ENCODE measurements at regions not wholly inside any gene's neighbourhood (a gene's known extent, or its start where the extent isn't known, plus 50 kb on each side); places are given as distances from the start of the nearest gene placed in this dataset.
"Not testable (repeated sequence)": the region's sequence is repeated elsewhere in the genome, so short reads cannot be mapped to it uniquely, and the experiment has no call there.

GRCh38 chr18:11482271-11482670, 127.1 kb upstream of the SLC35G4 start:
- H3K36me3 ChIP-seq (ENCODE audit: insufficient read depth, insufficient read length, low read length): no peaks in the 10 kb centered on the region
- no peak overlapping the region for H3K4me3 ChIP-seq (ENCODE audit: insufficient read length, low read depth)
- no peaks in the 10 kb centered on the region for H3K27me3 ChIP-seq (ENCODE audit: insufficient read depth, insufficient read length)
- no peaks in the 10 kb centered on the region for H3K9me3 ChIP-seq (ENCODE audit: insufficient read depth, low read length)
- DNase-seq (ENCODE audit: low read depth, low spot score): no peak
- H3K4me1 ChIP-seq (ENCODE audit: insufficient read depth, insufficient read length): no peaks in the 10 kb centered on the region
- TF ChIP-seq SUZ12 (IDR thresholded peaks at IDR 0.05; ENCODE audit: extremely low read depth, insufficient read depth, insufficient read length) (no peak), YY1 (IDR thresholded peaks at IDR 0.05; ENCODE audit: insufficient read depth, insufficient read length) (no peak), ZNF274 (IDR thresholded peaks at IDR 0.05; ENCODE audit: low read depth, low read length) (no peak)
- H3K9ac ChIP-seq (ENCODE audit: insufficient read length, low read depth): no peak overlapping the region

- DNase-seq (ENCODE audit: low read depth, low spot score): no peak
- TF ChIP-seq SUZ12 (IDR thresholded peaks at IDR 0.05; ENCODE audit: extremely low read depth, insufficient read depth, insufficient read length) (no peak), ZNF274 (IDR thresholded peaks at IDR 0.05; ENCODE audit: low read depth, low read length) (no peak), YY1 (IDR thresholded peaks at IDR 0.05; ENCODE audit: insufficient read depth, insufficient read length) (no peak)
- Histone ChIP-seq H3K4me3 (ENCODE audit: insufficient read length, low read depth) (no peak overlapping the region), H3K36me3 (ENCODE audit: insufficient read depth, insufficient read length, low read length) (no peaks in the 10 kb centered on the region), H3K27me3 (ENCODE audit: insufficient read depth, insufficient read length) (no peaks in the 10 kb centered on the region), H3K9me3 (ENCODE audit: insufficient read depth, low read length) (no peaks in the 10 kb centered on the region), H3K9ac (ENCODE audit: insufficient read length, low read depth) (no peak overlapping the region), H3K4me1 (ENCODE audit: insufficient read depth, insufficient read length) (no peaks in the 10 kb centered on the region)
Observed at GRCh38 chr18:11480692-11481091, 128.7 kb upstream of the SLC35G4 start.

- not testable (repeated sequence) for H3K4me1 ChIP-seq (ENCODE audit: insufficient read depth, insufficient read length); H3K9ac ChIP-seq (ENCODE audit: insufficient read length, low read depth); H3K27me3 ChIP-seq (ENCODE audit: insufficient read depth, insufficient read length); H3K4me3 ChIP-seq (ENCODE audit: insufficient read length, low read depth); H3K36me3 ChIP-seq (ENCODE audit: insufficient read depth, insufficient read length, low read length); H3K9me3 ChIP-seq (ENCODE audit: insufficient read depth, low read length); DNase-seq (ENCODE audit: low read depth, low spot score)
Observed at GRCh38 chr18:11479031-11479430, 130.4 kb upstream of the SLC35G4 start.

GRCh38 chr18:11470941-11471340, 138.5 kb upstream of the SLC35G4 start:
- no peak for TF ChIP-seq SUZ12 (IDR thresholded peaks at IDR 0.05; ENCODE audit: extremely low read depth, insufficient read depth, insufficient read length)
- TF ChIP-seq ZNF274 (IDR thresholded peaks at IDR 0.05; ENCODE audit: low read depth, low read length): no peak
- TF ChIP-seq YY1 (IDR thresholded peaks at IDR 0.05; ENCODE audit: insufficient read depth, insufficient read length): no peak

GRCh38 chr18:11468617-11469016, 140.8 kb upstream of the SLC35G4 start:
- Histone ChIP-seq H3K9ac (ENCODE audit: insufficient read length, low read depth) (no peak overlapping the region), H3K4me1 (ENCODE audit: insufficient read depth, insufficient read length) (no peaks in the 10 kb centered on the region), H3K27me3 (ENCODE audit: insufficient read depth, insufficient read length) (no peaks in the 10 kb centered on the region), H3K4me3 (ENCODE audit: insufficient read length, low read depth) (no peak overlapping the region), H3K36me3 (ENCODE audit: insufficient read depth, insufficient read length, low read length) (no peaks in the 10 kb centered on the region), H3K9me3 (ENCODE audit: insufficient read depth, low read length) (no peaks in the 10 kb centered on the region)
- TF ChIP-seq YY1 (IDR thresholded peaks at IDR 0.05; ENCODE audit: insufficient read depth, insufficient read length) (no peak), ZNF274 (IDR thresholded peaks at IDR 0.05; ENCODE audit: low read depth, low read length) (no peak), SUZ12 (IDR thresholded peaks at IDR 0.05; ENCODE audit: extremely low read depth, insufficient read depth, insufficient read length) (no peak)
- no peak for DNase-seq (ENCODE audit: low read depth, low spot score)

More at GRCh38 chr18:11470941-11471340, 138.5 kb upstream of the SLC35G4 start:
- no peak overlapping the region for H3K9ac ChIP-seq (ENCODE audit: insufficient read length, low read depth)
- no peaks in the 10 kb centered on the region for H3K36me3 ChIP-seq (ENCODE audit: insufficient read depth, insufficient read length, low read length)
- no peaks in the 10 kb centered on the region for H3K9me3 ChIP-seq (ENCODE audit: insufficient read depth, low read length)
- DNase-seq (ENCODE audit: low read depth, low spot score): no peak
- no peaks in the 10 kb centered on the region for H3K27me3 ChIP-seq (ENCODE audit: insufficient read depth, insufficient read length)
- H3K4me1 ChIP-seq (ENCODE audit: insufficient read depth, insufficient read length): no peaks in the 10 kb centered on the region
- no peak overlapping the region for H3K4me3 ChIP-seq (ENCODE audit: insufficient read length, low read depth)

- TF ChIP-seq SUZ12 (IDR thresholded peaks at IDR 0.05; ENCODE audit: extremely low read depth, insufficient read depth, insufficient read length): no peak
- TF ChIP-seq YY1 (IDR thresholded peaks at IDR 0.05; ENCODE audit: insufficient read depth, insufficient read length): no peak
- no peak for TF ChIP-seq ZNF274 (IDR thresholded peaks at IDR 0.05; ENCODE audit: low read depth, low read length)
- Histone ChIP-seq H3K9ac (ENCODE audit: insufficient read length, low read depth) (no peak overlapping the region), H3K36me3 (ENCODE audit: insufficient read depth, insufficient read length, low read length) (no peaks in the 10 kb centered on the region), H3K4me3 (ENCODE audit: insufficient read length, low read depth) (no peak overlapping the region), H3K9me3 (ENCODE audit: insufficient read depth, low read length) (no peaks in the 10 kb centered on the region), H3K4me1 (ENCODE audit: insufficient read depth, insufficient read length) (no peaks in the 10 kb centered on the region), H3K27me3 (ENCODE audit: insufficient read depth, insufficient read length) (no peaks in the 10 kb centered on the region)
- DNase-seq (ENCODE audit: low read depth, low spot score): no peak
Observed at GRCh38 chr18:11468120-11468519, 141.3 kb upstream of the SLC35G4 start.

GRCh38 chr18:11467611-11468010, 141.8 kb upstream of the SLC35G4 start:
- H3K4me3 ChIP-seq (ENCODE audit: insufficient read length, low read depth): no peak overlapping the region
- H3K27me3 ChIP-seq (ENCODE audit: insufficient read depth, insufficient read length): no peaks in the 10 kb centered on the region
- H3K9ac ChIP-seq (ENCODE audit: insufficient read length, low read depth): no peak overlapping the region
- TF ChIP-seq ZNF274 (IDR thresholded peaks at IDR 0.05; ENCODE audit: low read depth, low read length) (no peak), SUZ12 (IDR thresholded peaks at IDR 0.05; ENCODE audit: extremely low read depth, insufficient read depth, insufficient read length) (no peak), YY1 (IDR thresholded peaks at IDR 0.05; ENCODE audit: insufficient read depth, insufficient read length) (no peak)
- H3K36me3 ChIP-seq (ENCODE audit: insufficient read depth, insufficient read length, low read length): no peaks in the 10 kb centered on the region
- H3K9me3 ChIP-seq (ENCODE audit: insufficient read depth, low read length): no peaks in the 10 kb centered on the region
- DNase-seq (ENCODE audit: low read depth, low spot score): no peak
- no peaks in the 10 kb centered on the region for H3K4me1 ChIP-seq (ENCODE audit: insufficient read depth, insufficient read length)

GRCh38 chr18:11464129-11464528, 145.3 kb upstream of the SLC35G4 start:
- H3K9me3 ChIP-seq (ENCODE audit: insufficient read depth, low read length): no peaks in the 10 kb centered on the region
- no peaks in the 10 kb centered on the region for H3K4me1 ChIP-seq (ENCODE audit: insufficient read depth, insufficient read length)
- no peak overlapping the region for H3K4me3 ChIP-seq (ENCODE audit: insufficient read length, low read depth)
- no peaks in the 10 kb centered on the region for H3K27me3 ChIP-seq (ENCODE audit: insufficient read depth, insufficient read length)
- H3K36me3 ChIP-seq (ENCODE audit: insufficient read depth, insufficient read length, low read length): no peaks in the 10 kb centered on the region
- H3K9ac ChIP-seq (ENCODE audit: insufficient read length, low read depth): no peak overlapping the region
- TF ChIP-seq ZNF274 (IDR thresholded peaks at IDR 0.05; ENCODE audit: low read depth, low read length) (no peak), YY1 (IDR thresholded peaks at IDR 0.05; ENCODE audit: insufficient read depth, insufficient read length) (no peak), SUZ12 (IDR thresholded peaks at IDR 0.05; ENCODE audit: extremely low read depth, insufficient read depth, insufficient read length) (no peak)
- no peak for DNase-seq (ENCODE audit: low read depth, low spot score)
